DMS 273 treated with DMSO at 0.1 percent for 48 hours (cell line): ENCODE measurements at regions not wholly inside any gene's neighbourhood (a gene's known extent, or its start where the extent isn't known, plus 50 kb on each side); places are given as distances from the start of the nearest gene placed in this dataset.
"Not testable (repeated sequence)": the region's sequence is repeated elsewhere in the genome, so short reads cannot be mapped to it uniquely, and the experiment has no call there.

Experiments used
- DNase-seq: peaks from one replicate; lab custom pipeline; 2025; lab: John Stamatoyannopoulos, UW

- DNase-seq = no peak
Measured at GRCh38 chr10:23543691-23544380, 105.0 kb downstream of the OTUD1 start.

- not testable (repeated sequence) for DNase-seq
Measured at GRCh38 chr10:23545866-23546265, 107.0 kb downstream of the OTUD1 start.

GRCh38 chr10:23556727-23557440 is 118.0 kb downstream of the OTUD1 start:
- DNase-seq = no peak

- no peak for DNase-seq
Measured at GRCh38 chr10:23557777-23558176, 118.9 kb downstream of the OTUD1 start.

GRCh38 chr10:23558361-23558799 is 119.5 kb downstream of the OTUD1 start:
- no peak for DNase-seq

GRCh38 chr10:23568996-23569395 is 130.1 kb downstream of the OTUD1 start:
- no peak for DNase-seq

GRCh38 chr10:23571884-23572283 is 133.0 kb downstream of the OTUD1 start:
- DNase-seq = no peak

- DNase-seq = no peak
Measured at GRCh38 chr10:23581906-23582450, 143.1 kb downstream of the OTUD1 start.

GRCh38 chr10:23584396-23584795 is 145.5 kb downstream of the OTUD1 start:
- no peak for DNase-seq

GRCh38 chr10:23585186-23585585 is 146.3 kb downstream of the OTUD1 start:
- DNase-seq = no peak

- DNase-seq = no peak
Measured at GRCh38 chr10:23585666-23586065, 146.8 kb downstream of the OTUD1 start.

- not testable (repeated sequence) for DNase-seq
Measured at GRCh38 chr10:23595278-23595677, 156.4 kb downstream of the OTUD1 start.

GRCh38 chr10:23604613-23605012 is 165.7 kb downstream of the OTUD1 start:
- no peak for DNase-seq

GRCh38 chr10:23606456-23606855 is 167.6 kb downstream of the OTUD1 start:
- no peak for DNase-seq

GRCh38 chr10:23608926-23609325 is 170.1 kb downstream of the OTUD1 start:
- DNase-seq = no peak

- DNase-seq = no peak
Measured at GRCh38 chr10:23610626-23611307, 171.9 kb downstream of the OTUD1 start.

GRCh38 chr10:23611308-23612029 is 172.6 kb downstream of the OTUD1 start:
- no peak for DNase-seq

GRCh38 chr10:23613900-23614299 is 175.0 kb downstream of the OTUD1 start:
- DNase-seq = no peak

GRCh38 chr10:23614483-23614882 is 175.6 kb downstream of the OTUD1 start:
- no peak for DNase-seq

GRCh38 chr10:23630376-23630775 is 191.5 kb downstream of the OTUD1 start:
- DNase-seq = no peak

GRCh38 chr10:23630885-23631284 is 192.0 kb downstream of the OTUD1 start:
- DNase-seq = no peak
